ENCODE measurements at regions not wholly inside any gene's neighbourhood (a gene's known extent, or its start where the extent isn't known, plus 50 kb on each side); places are given as distances from the start of the nearest gene placed in this dataset.

DNA sequence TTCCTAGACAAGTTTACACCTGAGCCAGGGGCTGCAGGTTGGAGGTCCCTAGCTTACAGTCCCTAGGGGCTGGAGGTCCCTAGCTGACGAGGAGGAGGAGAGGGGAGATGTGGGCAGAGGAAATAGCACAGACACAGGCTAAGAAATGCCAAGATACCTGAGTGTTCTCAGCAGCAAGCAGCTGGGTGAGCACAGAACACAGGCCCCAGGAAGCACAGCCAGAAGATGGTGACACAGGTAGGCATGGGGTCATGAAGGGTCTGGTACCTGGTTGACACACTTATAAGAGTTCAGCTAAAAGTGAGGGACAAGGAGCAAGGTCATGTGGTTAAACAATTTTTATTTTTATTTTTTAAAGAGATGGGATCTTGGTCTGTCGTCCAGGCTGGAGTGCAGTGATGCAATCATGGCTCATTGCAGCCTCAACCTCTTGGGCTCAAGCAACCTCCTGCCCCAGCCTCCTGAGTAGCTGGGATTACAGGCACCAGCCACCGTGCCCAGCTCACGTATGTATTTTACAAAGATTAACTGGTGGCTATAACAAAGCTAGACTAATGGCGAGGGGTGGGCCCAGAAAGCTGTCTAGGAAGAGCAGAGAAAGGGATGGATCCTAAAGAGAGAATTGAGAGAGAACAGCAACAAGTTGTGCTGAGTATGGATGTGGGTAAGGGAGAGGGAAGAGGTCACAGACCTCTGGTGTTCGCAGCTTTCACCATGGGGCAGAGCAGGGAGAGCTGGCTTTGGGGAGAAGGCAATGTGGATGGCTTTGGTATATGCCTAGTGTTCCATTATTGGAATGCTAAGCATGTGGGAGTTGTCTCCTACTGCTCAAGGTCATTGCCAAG is 140.3 kb upstream of the KLF14 start:
- Histone ChIP-seq H3K27ac (ENCODE audit: insufficient read depth, low read depth, low read length) (no peak overlapping the region), H2AFZ (ENCODE audit: low read depth, low read length) (no peak overlapping the region), H3K9me1 (replicated peaks; ENCODE audit: control insufficient read depth, extremely low read depth, insufficient read depth, low read length) (no peaks in the 10 kb centered on the region), H3K9ac (replicated peaks; ENCODE audit: extremely low read depth, insufficient read depth, low read length) (no peak overlapping the region), H3K79me2 (ENCODE audit: control insufficient read depth, insufficient read depth, low read length) (peaks cover 52% of the 10 kb centered on the region), H3K4me1 (ENCODE audit: control insufficient read depth, extremely low read depth, insufficient read depth, low read length) (peaks cover 5% of the 10 kb centered on the region), H3K4me2 (ENCODE audit: insufficient read depth, low read length) (no peak overlapping the region), H3K27me3 (ENCODE audit: control insufficient read depth in 2 of 2, insufficient read depth in 2 of 2, low read length in 2 of 2) (no peaks in the 10 kb centered on the region), H3K9me3 (replicated peaks; ENCODE audit: control insufficient read depth, insufficient read depth, low read length) (no peaks in the 10 kb centered on the region), H4K20me1 (replicated peaks; ENCODE audit: control insufficient read depth, extremely low read depth, insufficient read depth, low read length) (peaks cover 4% of the 10 kb centered on the region), H3K4me3 (replicated peaks in 1 of 3; ENCODE audit: insufficient read depth in 1 of 3, low read depth in 1 of 3, low read length in 3 of 3) (no peak overlapping the region), H3K36me3 (ENCODE audit: control insufficient read depth in 2 of 2, extremely low read depth in 1 of 2, insufficient read depth in 2 of 2, low read length in 2 of 2) (peaks cover 17 to 30% of the 10 kb centered on the region in 2 experiments)
- BruUV-seq (replicated peaks), result no TSS peak
- no peak for DNase-seq (ENCODE audit: low read depth, low spot score)
- dilution Hi-C loops (cut with MboI; ENCODE audit: extremely low pct_ligation_motif_present, low sequenced_read_pairs) (no loop called here), intact Hi-C loops (cut with micrococcal nuclease) (no loop called here)
- ChIA-PET POLR2A (no interaction called here), CTCF (interaction anchor here (1.2 to 4.3 kb wide), 5 partner anchors 13 to 194 kb away, joined by 3 to 25 read pairs (median 22); no protein-coding TSS in a partner anchor)
- FAIRE-seq, result no peak
- no peak for TF ChIP-seq POLR2AphosphoS5 (IDR thresholded peaks at IDR 0.05; ENCODE audit: insufficient read depth, low read depth, low read length)
- TF ChIP-seq, protein P1, sequence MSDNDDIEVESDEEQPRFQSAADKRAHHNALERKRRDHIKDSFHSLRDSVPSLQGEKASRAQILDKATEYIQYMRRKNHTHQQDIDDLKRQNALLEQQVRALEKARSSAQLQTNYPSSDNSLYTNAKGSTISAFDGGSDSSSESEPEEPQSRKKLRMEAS (IDR thresholded peaks at IDR 0.05; ENCODE audit: insufficient read depth, insufficient read length), result no peak
- TF ChIP-seq, protein P2, sequence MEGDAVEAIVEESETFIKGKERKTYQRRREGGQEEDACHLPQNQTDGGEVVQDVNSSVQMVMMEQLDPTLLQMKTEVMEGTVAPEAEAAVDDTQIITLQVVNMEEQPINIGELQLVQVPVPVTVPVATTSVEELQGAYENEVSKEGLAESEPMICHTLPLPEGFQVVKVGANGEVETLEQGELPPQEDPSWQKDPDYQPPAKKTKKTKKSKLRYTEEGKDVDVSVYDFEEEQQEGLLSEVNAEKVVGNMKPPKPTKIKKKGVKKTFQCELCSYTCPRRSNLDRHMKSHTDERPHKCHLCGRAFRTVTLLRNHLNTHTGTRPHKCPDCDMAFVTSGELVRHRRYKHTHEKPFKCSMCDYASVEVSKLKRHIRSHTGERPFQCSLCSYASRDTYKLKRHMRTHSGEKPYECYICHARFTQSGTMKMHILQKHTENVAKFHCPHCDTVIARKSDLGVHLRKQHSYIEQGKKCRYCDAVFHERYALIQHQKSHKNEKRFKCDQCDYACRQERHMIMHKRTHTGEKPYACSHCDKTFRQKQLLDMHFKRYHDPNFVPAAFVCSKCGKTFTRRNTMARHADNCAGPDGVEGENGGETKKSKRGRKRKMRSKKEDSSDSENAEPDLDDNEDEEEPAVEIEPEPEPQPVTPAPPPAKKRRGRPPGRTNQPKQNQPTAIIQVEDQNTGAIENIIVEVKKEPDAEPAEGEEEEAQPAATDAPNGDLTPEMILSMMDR (IDR thresholded peaks at IDR 0.05; ENCODE audit: extremely low read depth in 1 of 2, insufficient read depth in 1 of 2, low read depth in 1 of 2, low read length in 2 of 2), result no peak
- TF ChIP-seq EZH2 (IDR thresholded peaks at IDR 0.05; ENCODE audit: borderline replicate concordance, low read depth, low read length, severe bottlenecking), result no peak
- TF ChIP-seq FOS (IDR thresholded peaks at IDR 0.05; ENCODE audit: borderline replicate concordance, insufficient read depth, low read length), result no peak
- TF ChIP-seq JUN (IDR thresholded peaks at IDR 0.05; ENCODE audit: borderline replicate concordance, insufficient read depth, insufficient read length, low read depth), result no peak
- TF ChIP-seq GATA2 (IDR thresholded peaks at IDR 0.05; ENCODE audit: insufficient read depth, insufficient read length, low read depth, low read length), result no peak
- TF ChIP-seq POLR2A (IDR thresholded peaks at IDR 0.05; ENCODE audit: low read depth, low read length), result no peak
- no peak for TF ChIP-seq MYC (IDR thresholded peaks at IDR 0.05; ENCODE audit: low read depth, low read length)
